ENCODE measurements at regions not wholly inside any gene's neighbourhood (a gene's known extent, or its start where the extent isn't known, plus 50 kb on each side); places are given as distances from the start of the nearest gene placed in this dataset.
A peak's percentile ranks its signal among the peaks of the same experiment; 100 is the strongest.

- Histone ChIP-seq H3K4me1 (no peaks in the 10 kb centered on the region; the same call in 1 of the 2 replicates), H3K9me3 (replicated peaks) (no peaks in the 10 kb centered on the region), H3K27ac (no peak overlapping the region), H3K4me3 (no peak overlapping the region), H3K36me3 (no peaks in the 10 kb centered on the region), H3K27me3 (no peaks in the 10 kb centered on the region)
- no peak for DNase-seq
Observed at GRCh38 chrX:69305333-69306062, 140.2 kb upstream of the PJA1 start.

GRCh38 chrX:69303231-69303630 lies 138.0 kb upstream of the PJA1 start:
- Histone ChIP-seq H3K36me3 (no peaks in the 10 kb centered on the region), H3K4me1 (no peaks in the 10 kb centered on the region), H3K27me3 (no peaks in the 10 kb centered on the region), H3K27ac (no peak overlapping the region), H3K4me3 (no peak overlapping the region), H3K9me3 (replicated peaks) (no peaks in the 10 kb centered on the region)
- DNase-seq: no peak

- Histone ChIP-seq H3K4me1 (no peaks in the 10 kb centered on the region), H3K36me3 (no peaks in the 10 kb centered on the region), H3K9me3 (replicated peaks) (no peaks in the 10 kb centered on the region), H3K4me3 (no peak overlapping the region), H3K27ac (no peak overlapping the region), H3K27me3 (no peaks in the 10 kb centered on the region)
- no peak for DNase-seq
Observed at GRCh38 chrX:69299951-69300714, 134.9 kb upstream of the PJA1 start.

- DNase-seq: no peak
- H3K27me3 ChIP-seq: no peaks in the 10 kb centered on the region
- no peaks in the 10 kb centered on the region for H3K36me3 ChIP-seq
- no peaks in the 10 kb centered on the region for H3K9me3 ChIP-seq (replicated peaks)
- H3K4me1 ChIP-seq: no peaks in the 10 kb centered on the region
- H3K4me3 ChIP-seq: no peak overlapping the region
- no peak overlapping the region for H3K27ac ChIP-seq
Observed at GRCh38 chrX:69299285-69299684, 134.0 kb upstream of the PJA1 start.

GRCh38 chrX:69298466-69299140 lies 133.3 kb upstream of the PJA1 start:
- no peaks in the 10 kb centered on the region for H3K4me1 ChIP-seq
- H3K4me3 ChIP-seq: no peak overlapping the region
- no peaks in the 10 kb centered on the region for H3K27me3 ChIP-seq
- no peaks in the 10 kb centered on the region for H3K9me3 ChIP-seq (replicated peaks)
- DNase-seq: no peak
- no peaks in the 10 kb centered on the region for H3K36me3 ChIP-seq
- no peak overlapping the region for H3K27ac ChIP-seq

- H3K27me3 ChIP-seq: no peaks in the 10 kb centered on the region
- peak; percentile 36 to 51 for DNase-seq
- H3K27ac ChIP-seq: no peak overlapping the region
- H3K9me3 ChIP-seq (replicated peaks): no peaks in the 10 kb centered on the region
- H3K36me3 ChIP-seq: no peaks in the 10 kb centered on the region
- no peaks in the 10 kb centered on the region for H3K4me1 ChIP-seq
- H3K4me3 ChIP-seq: no peak overlapping the region
Observed at GRCh38 chrX:69297506-69297905, 132.3 kb upstream of the PJA1 start.

GRCh38 chrX:69293776-69294601 lies 128.7 kb upstream of the PJA1 start:
- Histone ChIP-seq H3K27ac (no peak overlapping the region), H3K36me3 (no peaks in the 10 kb centered on the region), H3K9me3 (replicated peaks) (no peaks in the 10 kb centered on the region), H3K4me3 (no peak overlapping the region), H3K27me3 (no peaks in the 10 kb centered on the region), H3K4me1 (no peaks in the 10 kb centered on the region)
- DNase-seq: no peak

- Histone ChIP-seq H3K36me3 (no peaks in the 10 kb centered on the region), H3K27me3 (no peaks in the 10 kb centered on the region), H3K27ac (no peak overlapping the region), H3K4me1 (no peaks in the 10 kb centered on the region), H3K9me3 (replicated peaks) (no peaks in the 10 kb centered on the region), H3K4me3 (no peak overlapping the region)
- no peak for DNase-seq
Observed at GRCh38 chrX:69291116-69291515, 125.9 kb upstream of the PJA1 start.

GRCh38 chrX:69290292-69290691 lies 125.0 kb upstream of the PJA1 start:
- no peaks in the 10 kb centered on the region for H3K9me3 ChIP-seq (replicated peaks)
- H3K4me1 ChIP-seq: no peaks in the 10 kb centered on the region
- H3K27ac ChIP-seq: no peak overlapping the region
- H3K36me3 ChIP-seq: no peaks in the 10 kb centered on the region
- no peaks in the 10 kb centered on the region for H3K27me3 ChIP-seq
- H3K4me3 ChIP-seq: no peak overlapping the region
- DNase-seq: no peak

GRCh38 chrX:69289793-69290123 lies 124.5 kb upstream of the PJA1 start:
- Histone ChIP-seq H3K4me1 (no peaks in the 10 kb centered on the region), H3K4me3 (no peak overlapping the region), H3K9me3 (replicated peaks) (no peaks in the 10 kb centered on the region), H3K36me3 (no peaks in the 10 kb centered on the region), H3K27me3 (no peaks in the 10 kb centered on the region), H3K27ac (no peak overlapping the region)
- no peak for DNase-seq

GRCh38 chrX:69289046-69289792 lies 124.0 kb upstream of the PJA1 start:
- Histone ChIP-seq H3K9me3 (replicated peaks) (no peaks in the 10 kb centered on the region), H3K4me3 (no peak overlapping the region), H3K27me3 (no peaks in the 10 kb centered on the region)

GRCh38 chrX:69287095-69287494 lies 121.8 kb upstream of the PJA1 start:
- H3K4me3 ChIP-seq: no peak overlapping the region
- no peak overlapping the region for H3K27ac ChIP-seq
- no peaks in the 10 kb centered on the region for H3K36me3 ChIP-seq
- H3K9me3 ChIP-seq (replicated peaks): no peaks in the 10 kb centered on the region
- no peaks in the 10 kb centered on the region for H3K4me1 ChIP-seq
- H3K27me3 ChIP-seq: no peaks in the 10 kb centered on the region
- DNase-seq: no peak

More at GRCh38 chrX:69289046-69289792, 124.0 kb upstream of the PJA1 start:
- no peaks in the 10 kb centered on the region for H3K4me1 ChIP-seq
- no peak for DNase-seq
- H3K27ac ChIP-seq: no peak overlapping the region
- H3K36me3 ChIP-seq: no peaks in the 10 kb centered on the region

- no peak overlapping the region for H3K27ac ChIP-seq
- H3K9me3 ChIP-seq (replicated peaks): no peaks in the 10 kb centered on the region
- no peak overlapping the region for H3K4me3 ChIP-seq
- no peaks in the 10 kb centered on the region for H3K4me1 ChIP-seq
- no peaks in the 10 kb centered on the region for H3K36me3 ChIP-seq
- DNase-seq: no peak
- H3K27me3 ChIP-seq: no peaks in the 10 kb centered on the region
Observed at GRCh38 chrX:69286565-69286906, 121.3 kb upstream of the PJA1 start.

- H3K4me1 ChIP-seq: no peaks in the 10 kb centered on the region
- H3K4me3 ChIP-seq: peak overlapping the region; percentile 46
- H3K9me3 ChIP-seq (replicated peaks): no peaks in the 10 kb centered on the region
- H3K27me3 ChIP-seq: no peaks in the 10 kb centered on the region
- H3K36me3 ChIP-seq: no peaks in the 10 kb centered on the region
- H3K27ac ChIP-seq: no peak overlapping the region
- DNase-seq: peak; percentile 55 to 73
Observed at GRCh38 chrX:69285881-69286564, 120.8 kb upstream of the PJA1 start.
